ELF-1 (cell line): ENCODE measurements at regions not wholly inside any gene's neighbourhood (a gene's known extent, or its start where the extent isn't known, plus 50 kb on each side); places are given as distances from the start of the nearest gene placed in this dataset.
"Not testable (repeated sequence)": the region's sequence is repeated elsewhere in the genome, so short reads cannot be mapped to it uniquely, and the experiment has no call there.

Experiments used
- DNase-seq: peaks from one replicate; pipeline ENCODE4 v3.0.0-alpha.2; 2016; ENCODE audit warnings: low read depth, low spot score

DNA sequence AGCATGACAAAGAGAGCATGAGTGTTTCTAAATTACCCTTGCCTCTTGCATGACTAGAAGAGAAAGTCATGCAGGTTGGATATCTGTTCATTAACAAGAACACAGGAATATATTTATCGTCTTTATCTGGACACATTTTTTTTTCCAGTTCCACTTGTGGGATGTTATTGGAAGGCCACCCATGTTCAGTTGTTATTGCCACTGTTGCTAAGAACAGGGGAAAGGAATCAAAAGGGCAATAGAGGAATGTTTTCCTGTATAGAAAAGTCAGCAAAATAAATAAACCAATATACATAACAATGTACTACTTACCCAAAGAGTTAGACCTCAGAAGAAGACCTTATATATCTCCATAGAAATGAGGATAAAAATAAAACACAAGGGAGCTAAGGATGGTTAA is 270.1 kb downstream of the QDPR start:
- DNase-seq = no peak

DNA sequence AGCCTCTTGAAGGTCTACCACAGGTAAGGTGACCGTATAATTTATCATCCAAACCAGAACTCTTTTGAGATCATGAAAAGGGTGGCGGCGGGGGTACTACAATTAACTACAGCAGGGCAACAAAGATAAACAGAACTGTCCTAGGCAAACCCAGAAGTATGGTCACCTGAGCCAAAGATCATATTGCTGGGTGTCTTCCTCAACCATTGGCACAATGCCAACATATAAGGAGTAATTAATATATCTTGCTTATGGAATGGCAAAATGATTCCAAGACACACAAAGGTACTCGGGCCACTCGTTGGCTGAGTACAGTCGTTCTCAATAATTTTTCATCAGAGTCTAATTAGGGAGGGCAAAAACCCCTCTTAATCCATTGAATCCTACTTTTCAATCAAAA is 273.3 kb downstream of the QDPR start:
- no peak for DNase-seq

DNA sequence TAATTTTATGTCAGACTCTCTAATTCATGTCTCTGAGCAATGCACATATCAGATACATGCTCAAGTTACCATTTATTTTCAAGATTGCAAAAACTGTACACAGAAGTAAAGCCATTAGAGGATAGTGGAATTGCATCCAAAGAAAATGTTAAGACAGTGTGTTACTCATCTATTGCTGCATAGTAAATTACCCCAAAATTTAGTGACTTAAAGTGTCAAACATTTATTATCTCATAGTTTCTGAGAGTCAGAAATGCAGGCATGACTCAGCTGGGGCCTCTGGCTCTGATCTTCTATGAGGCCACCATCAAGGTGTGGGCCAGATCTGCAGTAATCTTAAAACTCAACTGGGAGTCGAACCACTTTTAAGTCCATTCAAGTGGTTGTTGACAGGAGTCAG is 275.2 kb downstream of the QDPR start:
- no peak for DNase-seq

DNA sequence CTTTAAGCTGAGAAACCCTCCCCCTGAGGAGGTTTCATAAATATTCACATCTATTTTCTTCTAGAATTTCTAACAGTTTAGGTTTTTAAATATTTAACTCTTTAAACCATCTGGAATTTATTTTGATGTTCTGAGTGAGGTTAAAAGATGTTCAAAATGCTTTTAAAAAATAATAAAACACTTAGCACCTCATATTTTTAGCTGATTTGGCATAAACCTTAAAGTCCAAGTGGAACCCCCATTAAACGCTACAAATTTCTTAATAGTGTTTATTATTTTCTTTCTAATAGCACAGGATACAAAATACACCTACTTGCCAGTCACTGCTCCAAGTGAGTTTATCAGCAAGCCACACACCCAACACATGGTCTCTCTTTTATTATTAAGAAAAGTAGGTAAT is 277.2 kb downstream of the QDPR start:
- DNase-seq = no peak

DNA sequence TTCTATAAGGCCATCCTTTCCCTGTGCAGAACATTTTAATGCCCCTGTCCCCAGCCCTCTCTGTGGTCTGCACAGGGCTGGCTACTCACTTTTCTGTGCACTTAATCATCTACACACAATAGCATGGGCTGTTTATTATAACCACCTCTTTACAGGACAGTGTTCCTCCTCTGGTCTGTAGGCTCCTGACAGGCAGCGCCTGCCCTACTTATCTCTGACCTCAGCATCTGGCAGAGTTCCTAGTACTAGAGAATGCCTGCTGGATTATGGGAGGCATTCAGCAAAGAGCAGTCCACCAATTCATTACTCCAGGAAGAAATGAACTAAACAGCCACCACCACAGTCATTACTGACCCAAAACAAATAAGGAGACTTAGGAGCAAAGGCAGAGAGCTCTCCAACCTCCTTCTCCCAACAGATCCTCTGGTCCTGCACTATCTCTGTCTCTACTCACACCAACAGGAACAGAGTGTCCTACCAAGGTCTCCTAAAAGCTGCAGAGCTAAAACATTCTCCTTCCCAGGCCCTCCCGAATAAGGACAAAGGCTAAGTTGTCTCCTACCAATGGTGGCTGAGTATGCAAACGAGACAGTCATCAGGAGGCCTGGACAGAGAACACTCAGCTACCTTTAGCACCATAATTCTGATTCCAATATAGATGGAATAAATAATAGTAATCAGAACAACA is 279.2 kb downstream of the QDPR start:
- peak; percentile 25 for DNase-seq

DNA sequence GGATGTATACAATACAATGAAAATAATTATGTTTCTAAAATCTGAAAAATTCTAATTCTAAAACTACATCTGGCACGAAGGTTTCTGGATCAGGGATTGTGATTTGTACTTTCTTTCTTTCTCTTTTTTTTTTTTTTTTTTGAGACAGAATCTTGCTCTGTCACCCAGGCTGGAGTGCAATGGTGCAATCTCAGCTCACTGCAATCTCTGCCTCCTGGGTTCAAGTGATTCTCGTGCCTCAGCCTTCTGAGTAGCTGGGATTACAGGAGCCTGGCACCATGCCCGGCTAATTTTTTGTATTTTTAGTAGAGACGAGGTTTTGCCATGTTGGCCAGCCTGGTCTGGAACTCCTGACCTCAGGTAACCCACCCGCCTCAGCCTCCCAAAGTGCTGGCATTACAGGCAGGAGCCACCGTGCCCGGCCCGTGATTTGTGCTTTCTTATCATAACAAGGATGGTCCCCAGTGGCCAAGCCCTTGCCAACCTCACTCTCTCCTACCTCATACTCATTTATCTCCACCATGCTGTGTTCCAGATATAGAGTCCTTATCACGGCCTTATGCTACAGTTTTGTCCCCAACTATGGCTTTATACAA is 279.9 kb downstream of the QDPR start:
- DNase-seq = not testable (repeated sequence)

DNA sequence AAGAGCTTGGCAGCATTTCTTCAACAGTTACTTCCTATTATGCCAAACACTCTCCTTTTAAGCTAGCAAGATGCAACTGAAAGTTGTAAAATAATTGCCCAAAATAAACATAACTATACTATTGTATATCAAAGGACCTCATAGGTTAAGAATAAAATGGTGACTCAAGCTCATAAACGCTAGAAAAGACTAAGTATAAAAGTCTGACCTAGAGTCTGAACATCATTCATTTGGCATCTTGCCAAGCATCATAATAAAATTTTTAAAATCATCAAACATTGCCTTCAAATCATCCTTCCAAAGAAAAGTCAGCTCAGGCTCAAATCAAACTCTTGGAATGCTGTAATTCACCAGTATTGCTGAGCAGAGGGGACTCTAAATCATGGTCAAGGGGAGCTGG is 281.2 kb downstream of the QDPR start:
- DNase-seq = no peak

DNA sequence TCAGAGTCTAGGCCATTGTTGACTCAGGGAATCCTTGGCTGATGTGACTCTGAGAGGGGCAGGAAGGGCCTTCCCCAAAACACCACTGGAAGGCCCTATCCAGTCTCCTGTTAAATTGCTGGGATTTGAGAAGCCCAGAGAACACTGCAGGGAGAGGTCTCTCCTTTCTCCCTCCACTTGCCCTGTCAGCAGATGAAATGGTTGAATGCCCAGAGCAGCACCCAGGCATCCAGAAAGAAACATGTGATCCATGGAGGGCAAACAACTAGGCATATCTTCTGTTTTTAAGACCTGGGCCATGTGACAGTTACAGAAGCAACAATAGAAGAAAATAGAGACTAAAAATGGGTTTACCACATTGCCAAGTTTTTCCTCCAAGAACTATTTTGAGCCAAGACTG is 291.1 kb downstream of the QDPR start:
- no peak for DNase-seq

DNA sequence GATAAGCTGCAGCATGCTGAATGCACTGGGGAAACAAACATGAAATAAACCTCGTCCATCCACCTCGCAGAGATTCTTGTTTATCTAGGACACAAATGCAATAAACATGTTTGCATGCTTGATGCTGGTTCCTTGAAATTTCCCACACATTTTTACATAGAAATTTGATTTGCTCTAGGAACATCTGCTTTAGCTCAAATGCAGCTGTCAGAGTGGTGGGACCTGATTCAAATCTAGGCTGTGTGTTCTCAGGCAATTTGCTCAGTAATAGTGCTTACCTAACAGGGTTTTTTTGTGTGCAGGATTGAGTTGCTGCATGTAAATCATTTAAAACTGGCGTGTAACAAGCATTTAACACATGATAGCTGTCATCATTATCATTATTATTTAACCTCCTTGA is 293.1 kb downstream of the QDPR start:
- no peak for DNase-seq

DNA sequence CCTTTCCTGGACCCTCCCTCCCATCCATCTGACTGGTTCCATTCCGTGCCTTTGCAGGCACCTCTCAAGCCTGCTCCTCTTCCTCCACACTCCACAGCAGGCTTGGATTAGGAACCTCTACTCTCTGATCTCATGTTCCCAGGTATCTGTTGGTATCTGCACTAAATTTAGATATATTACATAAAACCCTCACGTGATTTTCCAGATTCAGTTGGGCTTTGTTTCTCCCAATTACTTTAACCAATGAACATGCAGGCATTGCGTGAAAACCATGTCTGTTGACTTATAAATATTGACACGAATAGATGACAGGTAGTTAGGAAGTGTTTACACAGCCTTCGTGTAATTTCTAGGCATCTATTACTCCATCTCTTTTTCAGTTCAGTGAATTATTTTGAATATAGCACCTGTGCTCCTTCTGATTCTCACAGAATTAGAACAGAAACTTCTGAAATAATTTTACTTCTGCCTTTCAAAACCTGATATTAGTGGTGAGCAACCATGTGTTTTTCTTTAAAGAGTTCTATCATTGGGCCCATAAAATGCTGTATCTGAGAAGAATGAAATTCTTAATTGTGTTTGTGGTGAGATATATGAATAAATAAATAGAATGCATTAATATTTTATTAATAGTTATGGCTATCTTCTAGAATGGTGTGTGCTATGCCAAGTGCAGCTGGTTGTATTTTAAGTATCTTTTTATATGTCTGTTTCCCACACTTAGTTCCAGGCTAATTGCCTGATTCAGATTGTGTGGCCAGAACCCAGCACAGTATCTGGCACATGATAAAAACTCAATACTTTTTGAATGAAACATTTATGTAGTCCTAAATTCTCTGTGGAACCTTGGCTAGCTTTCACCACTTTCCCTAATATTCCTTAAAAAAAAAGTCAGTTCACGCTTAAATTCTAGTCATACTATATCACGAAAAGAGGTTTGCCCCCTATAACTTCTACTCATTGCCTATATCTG is 304.8 kb downstream of the QDPR start:
- no peak for DNase-seq

DNA sequence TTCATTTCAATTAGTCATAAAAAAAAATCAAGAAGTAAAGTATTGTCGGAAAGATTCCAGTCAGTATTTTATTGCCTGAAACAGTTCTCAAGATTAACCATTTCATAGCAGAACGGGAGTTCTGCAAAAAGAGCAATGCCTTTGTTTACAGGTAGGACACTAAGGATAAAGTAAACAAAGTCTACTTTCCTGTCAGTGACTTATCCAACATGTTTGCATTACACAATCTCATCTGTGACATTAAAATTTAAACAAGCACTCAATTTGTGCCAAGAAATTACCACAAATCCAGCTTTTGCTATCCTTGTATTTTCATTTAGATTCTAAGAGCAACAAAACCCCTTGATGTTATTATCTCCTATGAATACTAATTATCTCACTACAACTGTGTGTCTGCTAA is 306.5 kb upstream of the LDB2 start:
- DNase-seq = no peak

DNA sequence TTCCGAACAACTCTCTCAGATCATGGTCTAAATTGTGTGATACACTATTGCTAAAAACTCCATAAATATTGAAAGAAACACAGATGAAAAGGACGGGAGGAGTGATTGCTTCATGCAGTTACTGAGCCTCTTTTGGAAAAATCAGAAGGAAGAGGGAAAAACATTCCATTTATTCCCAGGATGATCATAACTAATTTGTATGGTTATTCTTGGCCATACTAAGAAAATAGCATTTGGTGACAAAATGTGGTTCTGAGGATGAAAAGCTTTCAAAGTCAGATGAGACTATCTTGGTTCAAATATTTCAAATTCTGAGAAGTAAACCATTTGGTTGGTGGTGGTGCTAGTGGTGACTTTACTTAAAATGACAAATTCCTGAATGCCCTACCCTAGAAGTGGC is 305.4 kb upstream of the LDB2 start:
- DNase-seq = no peak

DNA sequence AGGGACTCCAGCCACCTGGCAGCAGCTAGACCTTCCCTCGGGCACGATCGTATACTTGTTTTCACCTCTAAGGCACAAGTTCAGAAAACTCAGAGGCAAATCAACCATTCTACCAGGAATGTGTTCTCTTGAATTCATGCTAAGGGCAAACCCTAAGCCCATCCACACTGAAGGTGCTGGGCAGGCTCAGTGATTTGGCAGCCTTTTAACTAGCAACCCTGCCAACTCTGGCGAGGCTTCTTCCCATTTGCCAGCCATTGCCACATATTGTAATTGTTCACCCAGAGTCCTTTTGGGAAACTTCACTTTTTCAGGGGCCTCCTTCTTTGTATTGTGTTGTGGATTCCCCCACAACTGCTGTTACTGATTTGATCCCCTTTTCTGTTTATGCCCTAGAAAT is 298.6 kb upstream of the LDB2 start:
- peak; percentile 29 for DNase-seq

DNA sequence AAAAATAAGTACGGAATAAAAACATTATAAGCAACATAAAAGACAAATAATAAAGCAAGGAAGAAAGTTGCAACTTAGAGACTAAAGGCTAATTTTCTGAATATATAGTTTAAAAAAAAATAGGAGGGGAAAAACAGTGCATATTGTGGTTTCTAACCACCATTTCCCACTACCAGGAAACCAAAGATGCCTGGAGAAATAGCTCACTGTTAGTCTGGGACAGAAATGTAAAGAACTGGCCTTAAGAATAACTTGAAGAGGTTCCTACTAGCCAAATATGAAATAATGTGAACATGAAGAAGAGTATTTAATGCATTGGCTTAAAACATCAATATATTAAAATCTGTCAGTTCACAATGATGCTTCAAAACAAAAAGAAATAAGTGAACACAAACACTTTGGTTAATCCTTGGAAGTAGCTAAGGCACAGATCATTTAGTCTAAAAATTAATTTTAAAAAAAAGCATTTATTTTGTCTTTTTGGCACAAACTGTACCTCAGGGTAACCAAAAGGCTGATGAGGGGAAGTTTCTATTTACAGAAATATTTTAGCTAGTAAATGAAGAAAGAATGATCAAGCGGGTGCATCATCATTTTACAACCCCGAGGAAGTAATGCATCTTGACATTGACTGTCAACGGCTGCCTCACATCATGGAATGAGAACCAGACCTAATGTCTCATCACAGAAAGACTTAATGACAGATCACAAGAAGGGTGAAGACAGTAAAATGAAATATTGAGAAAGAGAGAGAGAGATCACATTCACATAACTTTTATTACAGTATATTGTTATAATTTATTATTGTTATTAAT is 297.2 kb upstream of the LDB2 start:
- no peak for DNase-seq

DNA sequence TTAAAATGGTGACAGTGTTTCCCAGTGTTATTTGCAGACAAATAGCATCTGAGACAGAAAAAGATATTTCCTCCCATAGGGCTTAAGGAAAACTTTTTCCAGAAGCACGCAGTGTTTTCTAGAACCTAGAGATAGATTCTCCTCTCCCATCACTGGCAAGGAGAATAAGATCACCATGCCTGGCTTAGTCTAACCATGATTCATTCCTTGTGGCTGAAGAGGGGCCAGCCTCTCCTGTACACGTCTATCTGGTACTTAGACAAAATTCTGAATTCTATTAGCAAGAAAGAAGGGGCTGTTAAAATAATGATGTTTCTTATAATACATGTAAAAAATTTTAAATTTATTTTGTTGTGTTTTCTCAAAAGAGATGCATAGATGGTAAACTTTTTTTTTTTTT is 296.1 kb upstream of the LDB2 start:
- no peak for DNase-seq

DNA sequence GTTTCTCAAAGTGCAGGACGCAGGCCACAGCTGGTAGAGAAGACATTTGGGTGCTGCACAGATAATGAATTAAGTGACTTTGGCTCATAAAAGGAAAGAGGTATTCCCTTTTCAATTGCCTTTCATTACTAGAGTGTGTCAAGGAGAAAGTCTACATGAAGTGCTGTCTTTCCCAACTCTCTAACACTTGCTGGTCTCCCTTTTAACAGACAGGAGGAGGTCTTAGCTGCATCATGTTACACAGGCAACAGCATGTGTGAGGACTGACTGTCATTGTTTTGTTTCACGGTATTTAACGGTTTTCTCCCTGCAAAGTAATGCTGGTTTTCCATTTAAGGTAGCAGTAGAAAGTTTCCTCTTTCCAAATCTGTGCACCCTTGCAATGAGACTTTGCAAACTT is 291.3 kb upstream of the LDB2 start:
- DNase-seq = no peak

DNA sequence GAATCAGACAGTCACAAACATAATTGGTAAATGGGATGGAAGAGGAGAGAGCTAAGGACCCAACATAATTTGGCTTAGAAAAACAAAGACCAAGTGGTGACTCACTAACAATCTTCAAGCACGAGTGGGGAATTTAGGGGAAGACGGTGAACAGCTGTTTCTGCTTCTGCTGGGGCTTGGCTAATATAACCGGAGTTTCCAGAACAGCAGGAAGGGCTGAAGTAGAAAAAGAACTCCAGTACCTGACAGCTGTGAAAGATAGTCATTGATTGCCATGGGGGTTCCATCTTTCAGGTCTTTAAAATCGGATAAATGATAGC is 290.9 kb upstream of the LDB2 start:
- no peak for DNase-seq

DNA sequence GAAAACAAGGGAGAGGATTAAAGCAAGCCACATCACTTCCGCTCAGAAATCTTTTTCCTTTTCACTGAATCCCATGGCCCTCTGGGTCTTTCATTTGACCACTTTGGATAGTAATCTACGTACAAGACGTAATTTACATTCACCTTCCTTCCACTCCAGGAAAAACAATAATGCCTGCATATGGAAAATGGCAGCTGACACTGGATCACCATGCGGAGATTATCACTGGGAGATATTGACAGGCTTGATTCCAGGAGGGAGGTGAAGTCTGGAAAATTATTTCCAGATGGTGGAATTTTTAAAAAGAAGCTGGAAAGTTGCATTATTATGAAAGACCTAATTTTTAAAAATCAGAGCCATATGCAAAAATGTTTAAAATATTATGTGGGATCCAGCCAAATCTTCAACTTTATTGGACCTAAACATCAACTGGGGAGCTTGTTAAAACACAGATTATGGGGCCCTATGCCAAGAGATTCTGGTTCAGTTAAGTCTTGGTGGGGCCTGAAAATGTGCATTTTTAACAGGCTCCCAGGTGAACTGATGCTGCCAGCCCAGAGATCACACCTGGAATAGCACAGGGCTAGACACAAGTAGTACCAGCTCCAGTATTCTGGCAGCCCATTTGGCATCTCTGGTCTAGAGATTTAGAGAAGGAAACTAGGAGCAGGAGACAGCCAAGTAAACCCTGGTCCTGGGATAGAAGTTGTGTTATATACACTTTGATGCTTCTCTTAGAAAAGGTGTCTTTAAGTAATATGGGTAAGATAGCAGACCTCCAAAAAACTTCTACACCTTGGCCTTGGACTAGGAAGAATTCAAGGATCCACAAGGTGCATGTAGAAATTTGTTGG is 290.3 kb upstream of the LDB2 start:
- DNase-seq = no peak

DNA sequence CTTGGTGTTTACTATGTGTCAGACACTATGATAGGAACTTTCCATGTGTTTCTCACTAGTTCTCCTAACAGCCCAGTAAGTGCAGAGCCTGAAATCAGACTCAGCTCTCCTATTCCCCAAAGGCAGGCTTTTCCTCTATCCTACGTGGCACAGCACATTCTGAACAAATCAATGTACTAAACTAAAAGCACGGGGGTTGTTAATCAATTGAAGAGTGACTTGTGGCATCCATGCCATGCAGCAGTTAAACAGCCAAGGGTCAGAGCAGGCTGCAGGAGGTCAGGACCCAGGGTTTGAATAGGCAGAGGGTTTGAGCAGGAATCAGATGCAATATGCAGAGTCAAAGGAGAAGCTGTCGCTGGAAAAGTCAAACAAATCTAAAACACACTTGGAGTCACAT is 289.7 kb upstream of the LDB2 start:
- no peak for DNase-seq

DNA sequence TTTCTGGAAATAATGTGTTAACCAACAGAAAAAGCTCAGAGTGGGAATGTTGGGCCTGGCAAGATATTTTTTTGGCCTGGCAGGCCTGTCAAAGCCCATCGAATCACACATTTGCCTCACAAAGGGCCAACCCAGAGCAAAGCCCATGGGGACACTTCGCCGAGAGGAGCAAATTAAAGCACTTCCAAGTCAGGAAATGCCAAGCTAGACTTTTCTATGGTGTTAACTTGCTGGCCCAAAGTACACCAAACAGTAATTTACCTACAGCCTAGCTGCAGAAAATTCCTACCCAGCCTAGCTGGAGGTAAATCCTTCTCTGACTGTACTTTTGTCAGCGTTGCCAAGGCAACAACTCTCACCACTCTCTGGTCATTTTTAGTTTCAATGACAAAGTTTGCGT is 288.6 kb upstream of the LDB2 start:
- DNase-seq = no peak

DNA sequence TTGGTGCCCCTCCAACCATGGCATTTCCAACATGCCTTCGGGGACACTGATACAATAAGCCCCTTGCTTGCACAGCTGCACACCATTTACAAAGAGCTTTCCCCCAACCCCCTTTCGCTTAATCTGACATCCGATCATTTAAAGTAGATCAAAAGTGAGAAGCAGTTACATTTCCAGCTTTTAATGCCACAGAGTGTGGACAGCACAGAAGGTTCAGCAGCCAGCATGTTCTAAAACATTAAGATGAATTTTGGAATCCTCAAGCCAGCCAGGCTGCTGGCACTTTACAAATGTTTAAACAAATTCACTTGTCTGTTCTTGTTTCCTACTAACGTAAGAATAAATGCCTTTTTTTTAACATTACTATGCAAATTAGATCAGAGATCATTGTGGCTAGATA is 284.4 kb upstream of the LDB2 start:
- DNase-seq = no peak
